Endometrial microvascular endothelial cells (primary cell): ENCODE measurements at regions not wholly inside any gene's neighbourhood (a gene's known extent, or its start where the extent isn't known, plus 50 kb on each side); places are given as distances from the start of the nearest gene placed in this dataset.

Experiments used
- in situ Hi-C: cut with HindIII; loops from 2 replicates; pipeline ENCODE4 v1.10.0; 2017; ENCODE audit warnings: low sequenced_read_pairs, low pct_unique_long_range_greater_than_20kb; ENCODE audit errors: inconsistent ontology term

- in situ Hi-C loops, result no loop called here
Observed at GRCh38 chr2:67857836-67858235, 205.0 kb downstream of the C1D start.

GRCh38 chr2:67858886-67859285 is 203.9 kb downstream of the C1D start:
- in situ Hi-C loops, result no loop called here

- in situ Hi-C loops, result no loop called here
Observed at GRCh38 chr2:67865917-67866316, 196.9 kb downstream of the C1D start.

- in situ Hi-C loops, result no loop called here
Observed at GRCh38 chr2:67867735-67868134, 195.1 kb downstream of the C1D start.

GRCh38 chr2:67871686-67872412 is 191.0 kb downstream of the C1D start:
- in situ Hi-C loops, result no loop called here

GRCh38 chr2:67872481-67872880 is 190.3 kb downstream of the C1D start:
- in situ Hi-C loops, result no loop called here

- in situ Hi-C loops, result no loop called here
Observed at GRCh38 chr2:67873916-67874315, 188.9 kb downstream of the C1D start.

- in situ Hi-C loops, result no loop called here
Observed at GRCh38 chr2:67876176-67876575, 186.6 kb downstream of the C1D start.

GRCh38 chr2:67877301-67877700 is 185.5 kb downstream of the C1D start:
- in situ Hi-C loops, result no loop called here

- in situ Hi-C loops, result no loop called here
Observed at GRCh38 chr2:67878743-67879142, 184.1 kb downstream of the C1D start.

GRCh38 chr2:67879586-67880290 is 183.1 kb downstream of the C1D start:
- in situ Hi-C loops, result no loop called here

GRCh38 chr2:67880291-67880761 is 182.5 kb downstream of the C1D start:
- in situ Hi-C loops, result no loop called here

GRCh38 chr2:67881816-67882215 is 181.0 kb downstream of the C1D start:
- in situ Hi-C loops, result no loop called here

- in situ Hi-C loops, result no loop called here
Observed at GRCh38 chr2:67883316-67884087, 179.3 kb downstream of the C1D start.

- in situ Hi-C loops, result no loop called here
Observed at GRCh38 chr2:67888351-67889005, 174.3 kb downstream of the C1D start.

GRCh38 chr2:67889056-67889455 is 173.7 kb downstream of the C1D start:
- in situ Hi-C loops, result no loop called here

GRCh38 chr2:67891642-67892041 is 171.2 kb downstream of the C1D start:
- in situ Hi-C loops, result no loop called here

GRCh38 chr2:67892339-67892846 is 170.4 kb downstream of the C1D start:
- in situ Hi-C loops, result no loop called here
